WERI-Rb-1 (cell line): ENCODE measurements at regions not wholly inside any gene's neighbourhood (a gene's known extent, or its start where the extent isn't known, plus 50 kb on each side); places are given as distances from the start of the nearest gene placed in this dataset.
"Not testable (repeated sequence)": the region's sequence is repeated elsewhere in the genome, so short reads cannot be mapped to it uniquely, and the experiment has no call there.

Source experiments
- DNase-seq: peaks from one replicate; pipeline ENCODE4 v3.0.0-alpha.2; 2020
- H3K27ac ChIP-seq: fragments of 250-450 bp; sonication (Bioruptor Pico); 2 replicates; pipeline ENCODE4 v1.5.1; 2020; ENCODE audit warnings: mild to moderate bottlenecking, moderate library complexity
- H3K27me3 ChIP-seq: fragments of 250-450 bp; sonication (Bioruptor Pico); 2 replicates; pipeline ENCODE4 v1.5.1; 2021; ENCODE audit warnings: mild to moderate bottlenecking, low read depth, moderate library complexity; ENCODE audit not compliant: insufficient read depth, severe bottlenecking
- H3K36me3 ChIP-seq: fragments of 250-450 bp; sonication (Bioruptor Pico); 2 replicates; pipeline ENCODE4 v1.5.1; 2020; ENCODE audit warnings: mild to moderate bottlenecking, moderate library complexity
- H3K4me3 ChIP-seq: 2 replicates; pipeline ENCODE4 v1.5.1; 2011; ENCODE audit warnings: low read depth, mild to moderate bottlenecking, control low read depth, low read length
- H3K9me3 ChIP-seq: fragments of 250-450 bp; sonication (Bioruptor Pico); 2 replicates; pipeline ENCODE4 v1.5.1; 2021; ENCODE audit warnings: mild to moderate bottlenecking, moderate library complexity; ENCODE audit not compliant: severe bottlenecking

- not testable (repeated sequence) for DNase-seq, H3K4me3 ChIP-seq, H3K27me3 ChIP-seq, H3K36me3 ChIP-seq, H3K27ac ChIP-seq, H3K9me3 ChIP-seq
Measured at GRCh38 chr3:195985348-195985920, 77.1 kb upstream of the TNK2 start.

GRCh38 chr3:195984392-195985030 lies 76.2 kb upstream of the TNK2 start:
- not testable (repeated sequence) for H3K27me3 ChIP-seq, H3K9me3 ChIP-seq, H3K4me3 ChIP-seq, H3K36me3 ChIP-seq, DNase-seq, H3K27ac ChIP-seq

- not testable (repeated sequence) for H3K36me3 ChIP-seq, H3K4me3 ChIP-seq, DNase-seq, H3K27ac ChIP-seq, H3K27me3 ChIP-seq, H3K9me3 ChIP-seq
Measured at GRCh38 chr3:195983880-195984279, 75.5 kb upstream of the TNK2 start.

GRCh38 chr3:195982754-195983153 lies 74.4 kb upstream of the TNK2 start:
- DNase-seq, H3K36me3 ChIP-seq, H3K27me3 ChIP-seq, H3K4me3 ChIP-seq, H3K27ac ChIP-seq, H3K9me3 ChIP-seq: not testable (repeated sequence)

- not testable (repeated sequence) for H3K27me3 ChIP-seq, H3K4me3 ChIP-seq, H3K36me3 ChIP-seq, H3K27ac ChIP-seq, H3K9me3 ChIP-seq, DNase-seq
Measured at GRCh38 chr3:195981778-195982177, 73.4 kb upstream of the TNK2 start.

- not testable (repeated sequence) for H3K36me3 ChIP-seq, H3K27me3 ChIP-seq, H3K9me3 ChIP-seq, DNase-seq, H3K27ac ChIP-seq, H3K4me3 ChIP-seq
Measured at GRCh38 chr3:195979877-195980276, 71.5 kb upstream of the TNK2 start.

- DNase-seq, H3K27me3 ChIP-seq, H3K9me3 ChIP-seq, H3K27ac ChIP-seq, H3K4me3 ChIP-seq, H3K36me3 ChIP-seq: not testable (repeated sequence)
Measured at GRCh38 chr3:195978585-195978984, 70.2 kb upstream of the TNK2 start.

GRCh38 chr3:195976876-195977275 lies 68.5 kb upstream of the TNK2 start:
- DNase-seq, H3K27me3 ChIP-seq, H3K36me3 ChIP-seq, H3K4me3 ChIP-seq, H3K9me3 ChIP-seq, H3K27ac ChIP-seq: not testable (repeated sequence)

- H3K9me3 ChIP-seq, H3K27me3 ChIP-seq, DNase-seq, H3K36me3 ChIP-seq, H3K4me3 ChIP-seq, H3K27ac ChIP-seq: not testable (repeated sequence)
Measured at GRCh38 chr3:195974281-195974680, 65.9 kb upstream of the TNK2 start.

- DNase-seq, H3K36me3 ChIP-seq, H3K27me3 ChIP-seq, H3K27ac ChIP-seq, H3K4me3 ChIP-seq, H3K9me3 ChIP-seq: not testable (repeated sequence)
Measured at GRCh38 chr3:195970873-195971272, 62.5 kb upstream of the TNK2 start.

GRCh38 chr3:195969838-195970776 lies 61.8 kb upstream of the TNK2 start:
- not testable (repeated sequence) for H3K9me3 ChIP-seq, H3K27me3 ChIP-seq, H3K27ac ChIP-seq, H3K36me3 ChIP-seq, H3K4me3 ChIP-seq, DNase-seq

- not testable (repeated sequence) for H3K4me3 ChIP-seq, DNase-seq, H3K9me3 ChIP-seq, H3K27me3 ChIP-seq, H3K36me3 ChIP-seq, H3K27ac ChIP-seq
Measured at GRCh38 chr3:195969341-195969740, 61.0 kb upstream of the TNK2 start.

GRCh38 chr3:195968104-195968503 lies 59.8 kb upstream of the TNK2 start:
- H3K27ac ChIP-seq, H3K27me3 ChIP-seq, DNase-seq, H3K9me3 ChIP-seq, H3K36me3 ChIP-seq, H3K4me3 ChIP-seq: not testable (repeated sequence)

- not testable (repeated sequence) for H3K9me3 ChIP-seq, H3K4me3 ChIP-seq, H3K27me3 ChIP-seq, DNase-seq, H3K36me3 ChIP-seq, H3K27ac ChIP-seq
Measured at GRCh38 chr3:195967387-195967720, 59.0 kb upstream of the TNK2 start.
